ENCODE measurements at regions not wholly inside any gene's neighbourhood (a gene's known extent, or its start where the extent isn't known, plus 50 kb on each side); places are given as distances from the start of the nearest gene placed in this dataset.

GRCh38 chr4:15226203-15226602 is 201.6 kb upstream of the C1QTNF7 start:
- no peak for DNase-seq (ENCODE audit: low read depth)

DNA sequence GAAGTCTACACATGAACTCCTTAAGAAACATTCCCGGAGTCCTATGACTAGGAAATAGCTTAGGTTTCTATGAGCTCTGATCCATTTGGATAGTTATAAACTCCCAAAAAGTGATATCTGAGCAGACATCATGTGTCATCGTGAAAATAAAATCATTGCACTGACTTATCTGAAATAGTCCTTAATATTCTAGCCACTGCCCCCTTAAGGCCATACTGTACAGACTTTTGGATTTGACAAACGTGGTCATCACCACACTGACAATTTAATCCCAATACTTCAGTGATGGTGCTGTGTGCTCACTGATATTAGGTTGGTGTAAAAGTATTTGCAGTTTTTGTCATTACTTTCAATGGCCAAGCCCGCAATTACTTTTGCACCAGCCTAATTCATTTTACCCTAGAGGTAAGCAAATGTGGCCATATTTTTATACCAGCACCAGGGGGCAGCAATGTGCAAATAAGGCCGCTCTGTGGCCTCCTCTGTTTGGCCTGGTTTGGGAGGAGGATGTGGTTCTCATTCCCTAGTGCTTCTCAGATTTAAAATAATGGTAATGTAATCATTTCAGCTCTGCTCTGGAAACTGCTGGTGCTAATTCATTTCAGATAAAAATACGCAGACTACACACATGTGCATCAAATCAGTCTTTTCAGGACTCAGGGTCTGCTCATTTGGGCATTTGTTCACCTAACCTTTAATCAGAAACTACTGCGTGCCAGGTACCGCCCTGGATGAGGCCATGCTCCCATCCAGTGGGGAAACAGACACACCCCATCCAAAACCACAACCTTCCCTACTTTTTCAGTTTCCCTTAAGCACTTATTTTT is 196.4 kb upstream of the C1QTNF7 start:
- peak; percentile 85 for DNase-seq (ENCODE audit: low read depth)

DNA sequence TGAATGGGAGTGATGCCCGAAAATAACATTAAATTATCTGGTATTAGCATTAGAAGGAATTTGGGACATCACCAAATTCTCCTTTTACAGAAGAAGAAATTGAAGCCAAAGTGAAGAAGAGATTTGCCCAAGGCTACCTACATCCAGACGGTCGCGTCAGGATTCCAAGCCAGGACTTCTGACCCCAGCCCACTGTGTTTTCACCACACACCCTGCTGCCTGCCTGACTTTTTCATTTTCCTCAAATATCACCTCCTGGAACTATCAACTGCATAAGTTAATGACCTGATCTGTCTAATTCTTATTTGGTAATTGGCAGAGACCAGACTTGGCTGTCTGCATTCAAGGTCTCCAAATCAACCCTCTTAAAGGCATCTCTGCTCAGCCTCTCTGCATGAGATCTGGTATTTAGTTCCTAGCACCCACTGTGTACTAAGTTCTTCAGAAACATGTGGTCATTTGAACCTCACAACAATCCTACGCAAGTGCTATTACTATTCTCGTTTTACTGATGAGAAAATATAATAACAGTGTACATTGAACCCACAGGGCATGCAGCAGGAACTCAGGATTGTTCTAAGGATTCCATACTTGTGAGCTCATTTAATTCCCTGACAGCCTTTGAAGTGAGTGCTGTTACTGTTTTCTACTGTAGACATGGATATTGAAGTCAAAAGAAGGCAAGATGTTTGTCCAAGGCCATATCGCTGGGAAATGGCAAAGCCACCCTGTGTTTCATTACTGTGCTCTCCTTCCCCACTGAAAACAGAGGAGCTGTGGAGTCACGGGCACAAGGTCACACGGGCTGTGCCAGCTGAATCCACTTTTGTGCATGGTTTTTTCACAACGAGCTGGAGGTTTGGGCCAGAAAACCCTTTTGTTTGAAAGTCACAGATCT is 195.2 kb upstream of the C1QTNF7 start:
- DNase-seq (ENCODE audit: low read depth) = peak; percentile 75

DNA sequence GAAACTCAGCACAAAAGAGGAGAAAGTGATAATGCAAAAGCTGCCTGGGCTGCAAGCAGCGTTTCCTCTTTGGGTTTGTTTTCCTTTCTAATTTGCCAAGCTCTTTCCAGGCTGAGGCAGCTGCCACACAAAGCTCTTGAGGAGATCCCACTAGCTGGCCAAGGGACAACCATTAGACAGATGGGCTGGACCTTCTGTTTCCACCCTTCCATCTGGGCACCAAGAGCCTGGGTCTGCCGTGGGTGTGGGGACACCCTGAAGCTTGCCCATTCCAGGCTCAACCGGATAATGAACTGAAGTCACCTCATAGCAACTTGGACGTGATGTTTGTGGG is 194.6 kb upstream of the C1QTNF7 start:
- DNase-seq (ENCODE audit: low read depth) = peak; percentile 35

GRCh38 chr4:15233626-15234025 is 194.2 kb upstream of the C1QTNF7 start:
- no peak for DNase-seq (ENCODE audit: low read depth)

DNA sequence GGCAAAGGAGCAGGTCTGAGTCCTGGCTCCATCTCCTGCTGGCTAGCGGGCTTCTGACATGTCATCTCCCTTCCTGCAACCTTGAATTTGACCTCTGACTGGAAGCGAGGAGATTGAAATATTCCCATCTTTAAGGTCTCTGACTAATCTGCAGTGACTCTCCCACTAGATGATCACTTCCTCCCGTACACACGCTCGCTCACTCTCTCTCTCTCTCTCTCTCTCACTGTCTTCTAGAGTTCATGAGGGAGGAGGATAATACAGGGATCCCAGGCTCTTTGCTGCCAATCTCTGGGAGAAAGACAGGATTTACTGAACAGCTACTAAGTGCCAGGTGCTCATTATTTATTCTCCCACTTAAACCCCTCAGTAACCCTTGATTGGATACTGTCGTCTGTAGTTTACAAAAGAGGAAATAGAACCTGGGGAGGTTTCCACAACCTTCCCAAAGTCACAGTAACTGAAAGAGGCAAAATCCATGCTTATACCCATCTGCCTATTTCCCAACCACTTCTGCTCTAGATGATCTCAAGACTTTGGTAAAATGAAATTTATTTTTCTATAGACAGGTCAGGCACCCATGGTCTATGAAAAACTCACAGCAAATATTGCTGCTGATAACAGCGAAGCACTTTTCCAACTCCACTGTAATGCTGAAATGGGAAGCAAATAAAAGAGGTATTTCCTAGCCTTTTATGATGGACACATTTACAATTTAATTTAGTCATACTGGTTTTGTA is 193.5 kb upstream of the C1QTNF7 start:
- peak; percentile 94 for DNase-seq (ENCODE audit: low read depth)

GRCh38 chr4:15234856-15235126 is 193.0 kb upstream of the C1QTNF7 start:
- DNase-seq (ENCODE audit: low read depth) = peak; percentile 98

DNA sequence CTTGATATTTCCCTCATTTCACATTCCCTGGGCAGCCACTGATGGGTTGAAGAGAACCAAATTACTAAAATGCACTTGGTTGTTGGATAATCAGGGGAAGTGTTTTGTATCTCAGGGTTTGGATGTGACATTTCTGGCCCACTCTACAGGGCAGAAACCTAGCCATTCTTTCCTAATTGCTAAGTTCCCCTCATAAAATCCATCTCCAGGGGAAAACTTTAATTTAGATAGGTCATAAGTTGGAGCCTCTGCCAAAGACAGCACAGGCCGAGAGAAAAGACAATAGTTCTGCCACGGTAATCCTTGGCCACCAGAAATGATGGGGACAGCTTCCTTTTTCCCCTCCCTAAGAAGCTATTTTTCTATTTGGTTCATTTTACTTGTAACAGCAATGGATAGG is 192.7 kb upstream of the C1QTNF7 start:
- DNase-seq (ENCODE audit: low read depth) = no peak

GRCh38 chr4:15237648-15238230 is 190.1 kb upstream of the C1QTNF7 start:
- no peak for DNase-seq (ENCODE audit: low read depth)

DNA sequence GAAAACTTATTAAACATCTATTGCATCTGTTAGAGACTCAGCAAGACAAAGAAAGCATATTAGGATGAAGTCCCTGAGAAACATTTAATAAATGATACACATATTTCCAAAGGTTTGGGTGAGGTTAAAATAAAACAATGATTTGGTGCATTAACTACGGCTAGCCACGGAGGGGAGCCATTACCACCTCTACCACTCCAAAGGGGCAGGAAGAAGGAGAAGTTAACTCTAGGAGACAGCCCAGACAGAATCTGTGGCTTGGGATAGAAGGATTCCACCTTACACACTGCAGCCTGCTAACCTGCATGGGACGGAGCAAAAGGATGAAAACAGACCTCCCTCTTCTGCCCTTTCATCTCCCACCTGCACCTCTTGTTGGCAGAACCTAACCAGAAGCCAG is 189.1 kb upstream of the C1QTNF7 start:
- DNase-seq (ENCODE audit: low read depth) = peak; percentile 50

- DNase-seq (ENCODE audit: low read depth) = peak; percentile 57
These were observed 188.0 kb upstream of the C1QTNF7 start for GRCh38 chr4:15239866-15240265.

DNA sequence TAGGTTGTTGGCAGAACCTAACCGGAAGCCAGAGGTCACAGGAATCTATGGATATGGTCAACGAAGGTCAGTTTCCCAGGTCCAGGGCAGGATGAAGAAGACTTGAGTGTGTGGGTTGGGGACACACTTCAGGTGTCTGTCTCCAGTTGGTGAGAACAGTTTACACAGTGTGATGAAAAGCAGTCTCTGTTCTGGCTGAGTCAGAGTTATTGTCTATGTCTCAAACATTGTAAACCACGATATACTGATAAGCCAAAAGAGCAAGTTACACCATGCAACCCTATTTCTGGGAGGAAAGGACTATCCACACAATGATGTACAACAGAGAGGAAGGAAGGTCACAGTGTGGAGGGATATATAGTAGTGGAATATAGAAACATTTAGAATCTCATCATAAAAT is 187.1 kb upstream of the C1QTNF7 start:
- DNase-seq (ENCODE audit: low read depth) = peak; percentile 31

DNA sequence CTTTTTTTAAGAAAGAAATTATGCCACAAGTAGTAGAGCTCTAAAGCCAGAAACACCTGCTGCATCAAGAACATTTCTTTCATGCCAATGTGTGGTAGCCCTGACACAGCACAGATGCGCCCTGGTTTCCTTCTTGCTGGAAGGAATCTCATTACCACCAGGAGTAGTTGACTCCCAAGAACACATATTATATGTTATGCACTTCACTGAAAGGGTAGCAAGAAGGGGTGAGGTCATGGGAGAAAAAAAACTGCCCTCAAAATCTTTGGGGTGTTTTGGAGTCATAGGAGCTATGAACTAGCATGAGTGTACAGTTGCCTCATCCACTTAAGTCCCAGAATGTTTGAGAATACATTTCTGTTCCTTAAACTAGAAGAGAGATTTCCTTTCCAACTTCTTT is 185.8 kb upstream of the C1QTNF7 start:
- DNase-seq (ENCODE audit: low read depth) = no peak

GRCh38 chr4:15244354-15244753 is 183.5 kb upstream of the C1QTNF7 start:
- DNase-seq (ENCODE audit: low read depth) = peak; percentile 89

GRCh38 chr4:15245006-15245530 is 182.8 kb upstream of the C1QTNF7 start:
- peak; percentile 24 for DNase-seq (ENCODE audit: low read depth)

DNA sequence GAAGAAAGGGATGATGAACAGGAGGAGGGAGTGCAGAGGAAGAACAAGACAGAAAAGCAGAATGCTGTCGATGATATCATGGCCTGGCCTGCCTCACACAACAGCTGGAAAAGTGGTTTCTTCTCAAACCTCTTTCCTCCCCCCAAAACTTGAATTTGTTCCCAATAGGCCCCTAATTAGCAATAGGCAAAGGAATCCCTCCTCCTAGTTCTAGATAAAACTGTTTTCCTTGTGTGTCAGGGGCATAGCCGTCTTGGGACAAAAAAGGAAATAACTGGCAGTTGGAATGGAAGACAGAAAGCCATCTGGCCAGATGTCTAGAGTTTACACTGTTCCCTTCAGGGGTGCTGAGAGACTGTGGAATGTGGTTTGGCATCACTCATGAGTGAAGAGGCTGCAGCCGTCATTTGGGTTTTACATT is 177.8 kb upstream of the C1QTNF7 start:
- no peak for DNase-seq (ENCODE audit: low read depth)

GRCh38 chr4:15253349-15253748 is 174.5 kb upstream of the C1QTNF7 start:
- no peak for DNase-seq (ENCODE audit: low read depth)

DNA sequence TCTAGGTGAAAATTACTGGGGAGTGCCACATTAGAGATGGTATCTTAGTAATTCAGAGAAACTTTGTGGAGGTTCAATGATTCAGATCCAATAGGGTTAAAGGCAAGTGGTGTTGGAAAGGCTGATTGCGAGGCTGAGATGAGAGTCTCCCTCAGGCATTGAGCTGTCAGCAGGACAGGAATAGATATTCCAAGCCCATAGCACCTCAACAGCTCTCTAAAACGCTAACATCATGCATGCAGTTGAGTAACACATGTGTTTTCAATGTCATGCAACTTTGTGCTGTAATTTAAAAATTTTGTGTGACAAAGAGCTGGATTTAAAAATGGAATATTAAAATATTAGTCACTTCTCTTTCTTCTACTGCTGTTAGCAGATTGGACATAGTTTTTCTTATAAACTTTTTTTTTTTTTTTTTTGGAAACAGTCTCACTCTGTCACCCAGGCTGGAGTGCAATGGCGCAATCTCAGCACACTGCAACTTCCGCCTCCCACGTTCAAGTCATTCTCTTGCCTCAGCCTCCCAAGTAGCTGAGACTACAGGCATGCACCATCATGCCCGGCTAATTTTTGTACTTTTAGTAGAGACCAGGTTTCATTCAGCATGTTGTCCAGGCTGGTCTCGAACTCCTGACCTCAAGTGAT is 173.5 kb upstream of the C1QTNF7 start:
- DNase-seq (ENCODE audit: low read depth) = no peak

- no peak for DNase-seq (ENCODE audit: low read depth)
These were observed 172.3 kb upstream of the C1QTNF7 start for GRCh38 chr4:15255537-15255936.

DNA sequence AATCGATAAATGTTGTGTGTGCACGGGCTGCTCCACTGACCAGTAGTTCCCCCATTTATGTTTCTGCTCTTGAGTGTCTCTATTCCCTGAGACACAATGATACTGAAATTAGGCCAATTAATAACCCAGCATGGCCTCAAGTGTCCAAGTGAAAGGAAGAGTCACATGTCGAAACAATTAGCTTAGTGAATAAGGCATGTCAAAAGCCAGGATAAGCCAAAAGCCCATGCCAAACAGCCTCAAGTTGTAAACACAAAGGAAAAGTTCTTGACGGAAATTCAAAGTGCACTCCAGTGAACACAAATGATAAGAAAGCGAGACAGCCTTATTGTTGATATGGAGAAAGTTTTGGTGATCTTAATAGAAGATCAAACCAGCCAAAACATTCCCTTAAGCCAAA is 167.1 kb upstream of the C1QTNF7 start:
- DNase-seq (ENCODE audit: low read depth) = no peak

- DNase-seq (ENCODE audit: low read depth) = peak; percentile 66
These were observed 165.4 kb upstream of the C1QTNF7 start for GRCh38 chr4:15262396-15262795.
